HG03066 (cell line): ENCODE measurements at regions not wholly inside any gene's neighbourhood (a gene's known extent, or its start where the extent isn't known, plus 50 kb on each side); places are given as distances from the start of the nearest gene placed in this dataset.
"Not testable (repeated sequence)": the region's sequence is repeated elsewhere in the genome, so short reads cannot be mapped to it uniquely, and the experiment has no call there.

ENCODE experiments used
- ATAC-seq: cut with Tn5 transposase; IDR thresholded peaks from one replicate; pipeline ENCODE4 v1.9.1; 2021; ENCODE audit warnings: low read depth; ENCODE audit not compliant: unreplicated experiment

DNA sequence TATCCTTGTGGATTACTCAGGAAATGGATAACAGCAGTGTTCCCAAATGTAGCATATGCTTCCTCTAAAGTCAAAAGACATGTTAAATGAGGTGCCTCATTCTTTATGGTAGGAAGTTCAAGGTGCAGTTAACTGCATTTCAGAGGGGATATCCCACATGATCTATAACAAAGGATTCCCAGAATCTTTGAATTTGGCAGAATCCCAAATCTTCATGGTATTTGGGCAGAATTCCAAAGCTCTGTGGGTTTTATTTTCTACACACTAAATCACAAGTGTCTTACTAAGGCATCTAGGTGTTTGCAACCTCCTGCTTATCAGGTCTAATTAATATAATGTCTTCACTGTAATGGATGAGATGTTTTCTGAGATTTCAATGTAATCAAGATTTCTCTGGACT lies 364.3 kb upstream of the MAN1A1 start:
- ATAC-seq: no peak

DNA sequence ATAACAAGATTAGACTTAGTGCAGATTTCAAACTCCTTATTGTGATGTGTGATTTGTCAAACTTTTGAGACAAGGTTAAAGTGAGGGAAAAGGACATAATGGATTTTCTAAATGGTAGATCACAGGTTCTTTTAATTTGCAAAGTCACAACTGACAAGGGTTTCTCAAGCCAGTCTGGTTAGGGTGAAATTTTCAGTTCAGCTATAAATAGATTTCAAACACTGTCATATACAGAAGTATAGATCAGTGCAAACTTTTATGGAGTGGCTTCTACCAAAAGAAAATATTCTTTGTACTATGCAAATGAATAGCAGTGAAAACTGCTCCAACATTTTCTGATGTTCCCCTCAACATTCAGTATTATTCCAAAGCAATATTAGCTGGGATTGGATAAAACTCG lies 337.1 kb upstream of the MAN1A1 start:
- peak; percentile 59 for ATAC-seq

DNA sequence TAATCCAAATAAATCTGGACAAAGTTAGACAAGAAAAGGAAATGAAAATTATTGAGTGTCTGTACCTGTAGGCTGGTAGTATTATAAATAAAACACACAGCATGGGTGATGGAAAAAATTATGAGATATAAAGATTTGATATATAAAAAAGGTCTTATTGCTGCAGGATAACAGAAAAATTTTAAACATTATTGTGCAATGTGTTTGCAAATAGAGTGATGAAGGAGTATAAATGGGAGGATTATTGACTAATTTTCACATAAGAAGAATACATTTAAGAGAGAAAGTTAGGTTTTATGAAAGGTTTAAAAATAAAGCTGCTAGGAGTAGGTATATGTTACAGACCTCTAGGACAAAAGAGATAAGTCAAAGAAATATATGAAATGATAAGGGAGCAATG lies 336.7 kb upstream of the MAN1A1 start:
- no peak for ATAC-seq

DNA sequence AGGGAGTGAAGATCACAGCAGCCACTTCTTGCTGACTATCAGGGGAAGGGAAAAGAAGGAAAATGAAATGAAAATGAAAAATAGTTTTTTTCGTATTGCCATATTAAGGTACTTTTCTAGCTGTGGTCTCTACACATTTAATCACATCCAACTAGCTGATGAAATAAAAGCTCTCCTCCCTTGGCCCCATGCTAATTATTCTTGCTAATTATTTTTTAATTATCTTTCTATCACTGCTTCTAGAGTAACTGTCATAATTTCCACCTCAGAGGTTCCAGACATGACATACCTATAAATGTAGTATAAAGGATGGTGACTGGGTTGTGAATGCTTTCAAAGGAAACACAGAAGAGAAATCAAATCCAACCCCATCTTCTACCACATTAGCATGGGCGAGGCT lies 334.1 kb upstream of the MAN1A1 start:
- no peak for ATAC-seq

DNA sequence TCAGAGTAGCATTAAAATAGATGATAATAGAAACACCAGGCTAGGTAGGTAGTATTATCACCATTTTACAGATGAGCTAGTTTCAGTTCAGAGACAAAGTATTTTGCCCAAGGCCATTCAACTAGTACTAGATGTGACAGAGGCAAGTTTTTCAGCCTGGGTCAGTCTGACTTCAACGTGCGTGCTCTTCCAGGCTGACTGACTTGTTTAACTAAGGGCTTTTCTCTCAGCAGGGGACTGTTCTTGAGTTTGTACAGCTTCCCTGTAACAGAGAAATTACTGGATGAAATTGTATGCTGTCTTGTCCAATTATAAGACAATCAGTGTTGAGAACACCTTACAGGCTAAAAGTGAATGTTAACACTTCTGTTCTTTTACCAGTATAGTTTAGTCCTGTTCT lies 333.5 kb upstream of the MAN1A1 start:
- no peak for ATAC-seq

DNA sequence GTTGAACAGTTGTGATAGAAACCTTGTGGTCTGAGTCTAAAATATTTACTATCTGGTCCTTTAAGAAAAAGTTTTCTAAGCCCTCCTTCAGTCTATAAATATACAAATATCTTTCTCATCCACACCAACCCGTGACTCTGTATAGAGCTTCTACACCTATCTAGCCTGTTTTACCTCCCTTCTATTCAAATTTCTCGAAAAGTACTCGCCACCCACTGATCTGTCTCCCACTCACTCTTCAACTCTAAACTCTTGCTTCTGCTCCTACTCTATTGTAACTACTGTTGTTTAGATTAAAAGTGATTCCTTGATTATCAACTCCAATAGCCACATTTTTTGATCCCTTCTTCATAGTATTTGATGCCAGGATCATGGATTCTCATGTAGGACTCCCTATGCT lies 329.4 kb upstream of the MAN1A1 start:
- no peak for ATAC-seq

DNA sequence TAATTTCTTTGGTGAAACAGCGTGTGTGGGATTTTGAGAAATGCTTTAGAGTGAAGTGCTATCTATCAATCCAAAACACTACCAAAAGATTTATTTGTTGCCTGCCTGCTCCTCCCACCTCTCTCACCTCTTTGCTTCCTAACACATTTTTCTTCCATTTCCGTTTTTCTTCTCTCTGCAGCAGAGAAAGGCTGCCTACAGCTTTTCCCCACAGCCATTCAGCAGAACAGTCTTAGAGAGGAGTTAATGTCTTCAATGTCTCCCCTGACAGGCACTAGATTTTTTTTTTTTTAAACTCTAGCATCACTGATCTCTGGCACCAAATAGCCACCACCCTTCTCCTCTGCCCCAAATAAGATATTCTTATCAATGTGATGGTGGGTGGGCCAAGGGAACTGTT lies 327.8 kb upstream of the MAN1A1 start:
- ATAC-seq: no peak

DNA sequence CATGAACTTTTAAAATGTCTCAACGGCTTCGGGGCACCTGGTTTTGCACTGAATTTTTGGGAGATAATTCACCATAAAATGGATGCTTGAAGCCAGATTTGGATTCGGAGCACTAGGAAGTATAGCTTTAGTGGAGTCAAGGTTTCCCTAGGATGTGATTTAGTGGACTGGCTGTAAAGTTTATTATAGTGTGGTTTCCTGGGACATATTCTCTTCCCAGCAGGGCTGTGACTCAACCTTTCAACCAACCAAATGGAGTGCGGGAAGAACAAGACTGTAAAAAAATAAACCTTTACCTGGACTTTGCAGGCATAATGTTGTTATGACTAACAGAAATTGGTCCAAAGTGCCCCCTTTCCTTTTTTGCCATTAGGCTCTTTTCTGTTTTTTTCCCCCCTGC lies 327.4 kb upstream of the MAN1A1 start:
- ATAC-seq: no peak

DNA sequence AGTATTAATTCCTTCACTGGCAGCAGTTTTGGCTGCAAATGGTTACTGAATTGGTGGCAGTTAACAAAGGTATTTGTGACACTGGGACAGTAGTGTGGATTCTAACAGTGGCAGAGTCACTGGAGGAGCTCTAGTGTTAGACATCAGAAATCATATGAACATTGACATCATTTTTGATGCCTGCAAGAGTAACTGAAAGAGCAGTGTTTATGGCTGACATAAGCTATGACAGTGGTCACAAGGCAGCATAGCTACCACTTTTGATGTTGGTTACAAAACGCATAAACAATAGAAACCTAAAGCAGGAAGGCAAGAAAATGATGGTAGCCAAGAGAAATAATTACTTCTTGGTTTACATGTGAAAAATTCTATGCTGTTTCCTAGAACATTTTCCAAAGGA lies 326.7 kb upstream of the MAN1A1 start:
- no peak for ATAC-seq

DNA sequence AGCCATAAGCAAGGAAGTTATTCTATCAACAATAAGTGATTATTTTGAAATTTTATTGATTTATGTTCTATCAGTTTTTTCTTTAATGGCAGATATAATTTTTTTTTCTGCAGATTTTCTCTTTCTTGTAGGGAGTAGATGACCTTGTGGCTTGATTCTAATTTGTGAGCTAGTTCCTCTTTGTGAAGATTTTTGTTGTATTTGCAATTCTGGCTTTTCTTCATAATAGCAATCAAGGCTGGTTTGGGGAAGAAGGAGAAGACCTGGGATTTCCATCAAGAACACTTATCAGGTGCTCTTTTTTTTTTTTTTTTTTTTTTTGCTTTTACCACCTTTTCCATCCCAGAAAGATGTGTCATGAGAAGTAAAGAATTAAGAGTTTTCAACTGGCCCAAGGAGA lies 324.2 kb upstream of the MAN1A1 start:
- ATAC-seq: no peak

DNA sequence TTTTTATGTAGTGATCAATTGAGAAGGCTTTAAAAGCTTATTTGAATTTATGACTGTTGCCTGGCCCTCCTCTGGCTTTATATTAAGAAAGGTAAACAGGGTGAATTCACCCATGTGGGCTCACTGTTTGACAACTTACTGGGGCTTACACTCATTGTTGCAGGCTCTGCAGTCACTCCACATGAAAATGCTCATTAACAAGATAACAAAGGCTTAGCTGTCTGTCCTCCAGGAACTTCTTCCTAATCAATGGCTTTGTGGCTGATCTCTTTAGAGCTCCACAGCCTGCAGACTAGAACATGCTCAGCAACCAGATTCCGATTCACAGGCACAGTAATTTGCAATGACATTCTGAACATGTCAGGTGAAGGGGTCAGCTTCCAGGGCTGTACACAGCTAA lies 323.2 kb upstream of the MAN1A1 start:
- no peak for ATAC-seq

DNA sequence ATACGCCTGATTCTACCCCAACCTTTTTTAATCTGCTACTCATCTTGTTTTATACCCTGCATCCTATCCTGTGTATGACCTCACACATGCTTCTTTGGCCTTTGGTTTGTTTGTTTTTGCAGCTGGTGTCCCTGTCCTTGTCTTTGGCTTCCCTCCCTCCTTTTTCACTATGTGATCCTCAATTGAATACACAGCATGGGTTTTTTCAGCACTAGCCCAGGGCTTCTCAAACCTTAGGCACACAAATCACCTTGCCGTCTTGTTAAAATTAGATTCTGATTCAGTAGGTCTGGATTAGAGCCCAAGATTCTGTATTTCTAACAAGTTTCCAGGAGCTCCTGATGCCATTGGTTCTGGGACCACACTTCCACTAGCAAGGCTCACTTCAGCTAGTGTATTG lies 321.5 kb upstream of the MAN1A1 start:
- ATAC-seq: no peak

DNA sequence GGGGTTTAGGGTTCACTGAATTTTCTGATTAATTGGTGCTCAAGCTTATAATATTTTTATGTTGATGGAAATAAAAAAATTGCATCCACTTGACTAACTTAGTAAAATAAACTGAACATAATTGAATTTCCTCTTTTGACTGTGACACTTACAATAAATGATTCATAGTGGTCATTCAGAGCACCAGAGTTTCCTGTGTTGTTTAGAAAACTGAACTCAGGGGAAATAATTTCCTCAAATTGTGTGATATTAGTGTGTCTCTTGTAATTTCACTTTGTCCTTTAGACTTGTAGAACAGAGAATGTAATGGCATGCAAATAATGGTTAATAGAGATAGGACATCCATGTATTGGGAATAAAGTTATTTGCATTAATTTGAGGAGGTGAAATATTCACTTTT lies 319.7 kb upstream of the MAN1A1 start:
- ATAC-seq: no peak

DNA sequence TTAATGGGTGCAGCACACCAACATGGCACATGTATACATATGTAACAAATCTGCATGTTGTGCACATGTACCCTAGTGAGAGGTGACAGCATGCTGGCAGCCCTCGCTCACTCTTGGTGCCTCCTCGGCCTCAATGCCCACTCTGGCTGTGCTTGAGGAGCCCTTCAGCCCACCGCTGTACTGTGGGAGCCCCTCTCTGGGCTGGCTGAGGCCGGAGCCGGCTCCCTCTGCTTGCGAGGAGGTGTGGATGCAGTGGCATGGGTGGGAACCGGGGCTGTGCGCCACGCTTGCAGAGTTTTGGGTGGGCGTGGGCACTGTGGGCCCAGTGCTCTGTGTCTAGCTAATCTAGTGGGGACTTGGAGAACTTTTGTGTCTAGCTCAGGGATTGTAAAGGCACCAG lies 315.9 kb upstream of the MAN1A1 start:
- ATAC-seq: not testable (repeated sequence)

DNA sequence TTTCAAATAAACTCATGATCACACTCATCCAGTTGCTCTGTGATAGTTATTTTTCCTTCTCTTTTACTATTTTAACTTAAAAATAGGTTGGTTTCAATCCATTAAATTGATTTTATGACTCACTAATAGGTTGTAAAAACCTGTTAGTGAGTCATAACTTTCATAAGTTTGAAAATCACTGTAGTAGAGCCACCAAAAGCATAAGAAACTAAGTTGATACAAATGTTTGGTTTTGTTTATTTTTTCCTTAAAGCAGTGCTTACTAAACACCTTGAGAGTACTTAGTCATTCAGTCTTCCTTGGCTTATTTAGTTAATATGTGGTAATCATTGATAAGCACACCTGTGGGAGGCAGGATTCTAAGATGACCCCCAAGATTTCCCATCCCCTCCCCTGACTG lies 312.1 kb upstream of the MAN1A1 start:
- no peak for ATAC-seq

DNA sequence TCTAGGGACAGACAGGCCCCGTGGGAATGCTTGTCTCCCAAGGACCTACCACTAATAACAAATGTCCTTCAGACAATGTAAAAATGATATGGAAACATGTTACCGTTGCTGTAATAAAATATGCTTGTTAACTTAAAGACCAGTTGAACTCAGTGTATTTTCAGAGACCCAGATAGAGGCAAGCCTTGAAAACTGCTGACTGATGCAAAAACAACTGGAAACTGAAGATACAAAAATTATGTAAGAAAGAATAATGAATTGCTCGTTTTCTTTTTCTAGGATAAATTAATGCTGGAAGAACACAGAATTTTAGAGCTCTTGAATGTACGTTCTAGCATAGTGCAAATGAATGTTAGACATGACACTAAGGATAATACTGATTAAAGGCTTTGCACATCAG lies 311.5 kb upstream of the MAN1A1 start:
- no peak for ATAC-seq

DNA sequence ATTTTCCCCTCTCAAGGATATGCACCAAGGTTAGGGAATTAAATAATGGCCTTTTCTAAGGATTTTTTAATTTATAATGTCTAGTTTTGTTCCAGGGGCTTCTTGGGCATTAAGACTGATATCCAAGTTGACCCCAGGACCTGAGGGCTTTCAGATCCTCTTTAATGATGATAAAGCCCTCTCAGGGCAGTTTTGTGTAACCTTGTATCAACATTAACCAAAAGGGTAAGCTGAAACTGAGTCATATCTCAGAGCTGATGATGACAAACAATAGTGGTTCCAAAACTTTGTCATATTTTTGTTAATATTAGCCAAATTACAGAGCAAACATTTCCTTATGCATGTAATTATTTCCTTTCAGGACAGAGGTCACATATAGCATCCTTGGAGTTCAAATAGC lies 309.4 kb upstream of the MAN1A1 start:
- ATAC-seq: no peak

DNA sequence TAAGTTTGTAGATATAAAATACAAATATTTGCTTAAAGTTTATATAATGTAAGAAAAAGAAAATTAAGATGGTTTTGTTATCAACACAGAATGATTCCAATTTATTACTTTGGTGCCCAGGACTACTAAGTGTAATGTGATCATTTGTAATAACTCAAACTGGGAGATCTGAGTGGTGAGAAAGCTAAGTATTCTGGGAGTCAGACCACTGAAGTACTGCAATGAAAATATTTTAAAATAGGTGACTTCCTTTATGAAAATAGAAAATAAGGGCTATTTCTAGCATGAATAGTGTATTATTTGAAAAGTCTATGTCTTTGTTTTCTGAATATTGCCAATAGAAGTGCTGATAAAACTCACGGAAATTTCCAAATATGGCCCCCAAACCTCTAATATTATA lies 305.6 kb upstream of the MAN1A1 start:
- ATAC-seq: no peak

DNA sequence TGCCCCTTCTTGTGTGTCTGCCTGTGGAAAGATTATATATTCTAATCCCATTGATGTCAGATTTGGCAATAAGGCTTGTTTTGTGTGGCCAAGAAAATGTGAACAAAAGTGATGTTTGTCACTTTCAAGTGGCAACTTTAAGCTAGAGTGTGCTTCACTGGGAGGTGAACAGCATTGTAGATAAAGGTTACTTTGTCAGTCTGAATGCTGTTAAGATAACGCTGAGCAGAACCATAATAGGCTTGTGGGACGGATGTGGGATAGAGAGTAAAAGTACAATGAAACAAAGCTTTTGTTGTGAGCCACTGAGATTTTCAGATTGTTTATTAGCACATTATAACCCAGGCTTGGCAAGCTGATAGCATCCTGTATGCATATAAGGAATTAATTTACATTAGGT lies 303.8 kb upstream of the MAN1A1 start:
- no peak for ATAC-seq

DNA sequence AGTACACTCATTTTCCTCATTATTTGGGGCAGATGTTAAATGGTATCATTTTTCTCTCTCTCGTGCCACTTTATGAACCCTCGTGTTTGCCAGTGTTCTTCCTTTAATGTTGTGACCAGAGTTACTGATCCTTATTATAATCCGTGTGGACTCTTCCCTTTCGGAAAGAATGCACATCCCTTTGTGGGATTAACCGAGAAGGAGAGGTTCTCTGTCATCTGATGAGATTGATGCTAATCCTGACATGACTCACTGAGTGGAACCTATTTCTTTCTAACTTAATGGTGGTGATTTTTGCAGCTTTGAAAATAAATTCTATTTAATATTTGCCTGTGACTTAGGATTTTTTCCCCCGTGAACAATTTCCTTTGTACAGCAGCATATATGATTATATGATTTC lies 300.0 kb upstream of the MAN1A1 start:
- ATAC-seq: no peak

DNA sequence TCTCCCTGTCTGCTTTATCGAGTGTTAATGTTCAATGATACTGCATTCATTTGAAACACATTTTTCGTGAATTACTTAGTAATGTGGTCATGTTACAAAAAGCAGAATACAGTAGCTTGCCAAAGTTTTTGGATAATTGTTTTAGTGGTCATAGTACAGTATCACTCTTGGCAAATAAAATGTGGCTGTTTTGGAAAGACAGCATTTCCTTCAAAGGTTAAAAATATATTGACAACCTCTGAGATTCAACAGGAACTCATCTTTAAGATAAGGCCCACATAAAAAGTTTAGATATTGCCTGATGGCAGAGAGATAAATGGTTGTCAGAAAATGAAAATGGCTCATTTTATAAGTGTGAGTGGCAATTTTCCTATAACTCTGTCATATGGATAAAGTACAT lies 297.7 kb upstream of the MAN1A1 start:
- ATAC-seq: no peak

DNA sequence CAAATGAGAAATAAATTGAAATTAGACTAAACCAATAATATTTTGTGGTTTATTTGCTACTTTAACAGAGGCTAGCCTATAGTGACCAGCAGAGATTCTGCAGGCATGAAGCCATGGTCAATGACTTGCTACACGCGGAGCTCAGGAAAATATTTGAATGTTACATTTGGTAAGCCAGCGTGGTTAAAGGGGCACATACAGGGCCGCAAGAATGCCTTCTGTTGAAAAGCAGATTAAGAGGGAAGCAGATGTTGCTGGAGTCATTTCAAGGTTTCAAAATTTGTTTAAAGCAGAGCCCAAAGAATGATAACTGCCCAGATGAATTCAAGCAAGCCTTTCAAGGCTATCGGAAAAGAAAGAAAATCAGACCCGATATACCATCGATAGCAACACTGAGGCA lies 294.3 kb upstream of the MAN1A1 start:
- ATAC-seq: no peak

DNA sequence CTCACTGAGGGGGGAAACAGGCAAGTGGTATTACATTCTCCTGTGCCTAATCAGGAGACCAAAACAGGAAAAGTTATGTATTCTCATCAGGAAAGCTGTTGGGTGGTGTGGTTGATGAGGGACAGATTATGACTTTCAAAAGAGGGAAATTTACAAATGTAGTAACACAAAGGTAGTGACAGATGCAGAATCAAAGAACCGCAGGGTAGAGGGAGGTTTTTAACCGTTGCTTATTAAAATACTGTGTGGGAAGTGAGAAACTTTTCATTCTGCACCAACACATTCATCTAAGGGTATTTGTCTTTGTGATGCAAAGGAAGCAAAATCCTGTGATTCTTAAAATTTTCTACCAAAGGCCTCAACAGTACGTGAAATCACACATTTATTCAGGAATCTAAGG lies 288.2 kb upstream of the MAN1A1 start:
- ATAC-seq: no peak

DNA sequence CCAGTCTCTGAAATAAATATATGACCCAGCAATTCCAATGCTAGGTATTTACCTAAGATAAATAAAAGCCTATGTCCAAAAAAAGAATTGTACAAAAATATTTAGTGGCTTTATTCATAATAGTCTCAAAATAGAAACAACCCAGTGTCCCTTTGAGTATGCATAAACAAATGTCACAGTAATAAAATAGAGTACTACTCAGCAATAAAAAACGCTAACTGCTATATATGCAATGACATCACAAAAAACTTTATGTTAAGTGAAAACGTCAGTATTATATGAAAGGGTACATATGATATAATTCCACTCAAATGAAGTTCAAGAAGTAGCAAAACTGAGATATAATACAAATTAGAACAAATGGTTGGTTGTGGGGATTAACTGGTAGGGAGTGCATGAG lies 286.5 kb upstream of the MAN1A1 start:
- ATAC-seq: no peak
